ENCODE measurements at regions not wholly inside any gene's neighbourhood (a gene's known extent, or its start where the extent isn't known, plus 50 kb on each side); places are given as distances from the start of the nearest gene placed in this dataset.

- no peak for DNase-seq
- no peaks in the 10 kb centered on the region for H3K4me1 ChIP-seq
- no peak overlapping the region for H3K4me3 ChIP-seq
- H3K9me3 ChIP-seq: peaks cover 0 to 48% (median 30%) of the 10 kb centered on the region in 4 donors
- H3K36me3 ChIP-seq: no peaks in the 10 kb centered on the region
- intact Hi-C loops (cut with DNase I; ENCODE audit: low total_unique reads): no loop called here
- WGBS, 5 donors: 47 to 71% (median 67%) methylated on average over 6 of the region's 6 CpGs
- H3K27ac ChIP-seq: no peak overlapping the region
- no peak for TF ChIP-seq EP300 (IDR thresholded peaks at IDR 0.05)
- no peak for TF ChIP-seq CTCF (IDR thresholded peaks at IDR 0.05)
- no peak for TF ChIP-seq POLR2AphosphoS5 (IDR thresholded peaks at IDR 0.05)
- no peak for TF ChIP-seq POLR2A (IDR thresholded peaks at IDR 0.05)
- peaks cover 0 to 5% (median 0%) of the 10 kb centered on the region in 3 donors for H3K27me3 ChIP-seq
Measured at GRCh38 chr17:22460461-22461063, 768.2 kb downstream of the KCNJ18 start.

GRCh38 chr17:22461460-22462145 is 769.3 kb downstream of the KCNJ18 start:
- H3K4me3 ChIP-seq: no peak overlapping the region
- H3K36me3 ChIP-seq: no peaks in the 10 kb centered on the region
- WGBS, 5 donors: 73 to 82% (median 79%) methylated on average over 11 to 14 of the region's 14 CpGs
- peaks cover 0 to 5% (median 0%) of the 10 kb centered on the region in 3 donors for H3K27me3 ChIP-seq
- intact Hi-C loops (cut with DNase I; ENCODE audit: low total_unique reads): no loop called here
- TF ChIP-seq POLR2AphosphoS5 (IDR thresholded peaks at IDR 0.05): no peak
- no peak for TF ChIP-seq CTCF (IDR thresholded peaks at IDR 0.05)
- TF ChIP-seq EP300 (IDR thresholded peaks at IDR 0.05): no peak
- TF ChIP-seq POLR2A (IDR thresholded peaks at IDR 0.05): no peak
- H3K9me3 ChIP-seq: peaks cover 0 to 42% (median 30%) of the 10 kb centered on the region in 4 donors
- no peaks in the 10 kb centered on the region for H3K4me1 ChIP-seq
- no peak for DNase-seq
- no peak overlapping the region for H3K27ac ChIP-seq

- no peaks in the 10 kb centered on the region for H3K36me3 ChIP-seq
- intact Hi-C loops (cut with DNase I; ENCODE audit: low total_unique reads): no loop called here
- H3K27ac ChIP-seq: no peak overlapping the region
- no peak for DNase-seq
- H3K27me3 ChIP-seq: peaks cover 0 to 5% (median 0%) of the 10 kb centered on the region in 3 donors
- no peak overlapping the region for H3K4me3 ChIP-seq
- no peaks in the 10 kb centered on the region for H3K4me1 ChIP-seq
- WGBS, 5 donors: 70 to 76% (median 75%) methylated on average over 6 of the region's 6 CpGs
- H3K9me3 ChIP-seq: peaks cover 0 to 41% (median 29%) of the 10 kb centered on the region in 4 donors
- no peak for TF ChIP-seq POLR2AphosphoS5 (IDR thresholded peaks at IDR 0.05)
- TF ChIP-seq EP300 (IDR thresholded peaks at IDR 0.05): no peak
- TF ChIP-seq CTCF (IDR thresholded peaks at IDR 0.05): no peak
- no peak for TF ChIP-seq POLR2A (IDR thresholded peaks at IDR 0.05)
Measured at GRCh38 chr17:22462461-22462860, 770.1 kb downstream of the KCNJ18 start.

GRCh38 chr17:22463110-22463850 is 771.0 kb downstream of the KCNJ18 start:
- Histone ChIP-seq H3K9me3 (peaks cover 0 to 41% (median 26%) of the 10 kb centered on the region in 4 donors), H3K36me3 (no peaks in the 10 kb centered on the region), H3K27ac (no peak overlapping the region), H3K27me3 (peaks cover 0 to 5% (median 0%) of the 10 kb centered on the region in 3 donors), H3K4me3 (no peak overlapping the region), H3K4me1 (no peaks in the 10 kb centered on the region)
- no peak for DNase-seq
- TF ChIP-seq EP300 (IDR thresholded peaks at IDR 0.05): no peak
- no peak for TF ChIP-seq POLR2A (IDR thresholded peaks at IDR 0.05)
- TF ChIP-seq CTCF (IDR thresholded peaks at IDR 0.05): no peak
- no peak for TF ChIP-seq POLR2AphosphoS5 (IDR thresholded peaks at IDR 0.05)
- intact Hi-C loops (cut with DNase I; ENCODE audit: low total_unique reads): no loop called here
- whole genome bisulfite sequencing, 5 donors: 66 to 75% (median 71%) methylated on average over 13 of the region's 13 CpGs
